NCI-H2081 treated with DMSO at 0.1 percent for 48 hours (cell line): ENCODE measurements at regions not wholly inside any gene's neighbourhood (a gene's known extent, or its start where the extent isn't known, plus 50 kb on each side); places are given as distances from the start of the nearest gene placed in this dataset.

ENCODE experiments used
- DNase-seq: peaks from one replicate; lab custom pipeline; 2025; lab: John Stamatoyannopoulos, UW

DNA sequence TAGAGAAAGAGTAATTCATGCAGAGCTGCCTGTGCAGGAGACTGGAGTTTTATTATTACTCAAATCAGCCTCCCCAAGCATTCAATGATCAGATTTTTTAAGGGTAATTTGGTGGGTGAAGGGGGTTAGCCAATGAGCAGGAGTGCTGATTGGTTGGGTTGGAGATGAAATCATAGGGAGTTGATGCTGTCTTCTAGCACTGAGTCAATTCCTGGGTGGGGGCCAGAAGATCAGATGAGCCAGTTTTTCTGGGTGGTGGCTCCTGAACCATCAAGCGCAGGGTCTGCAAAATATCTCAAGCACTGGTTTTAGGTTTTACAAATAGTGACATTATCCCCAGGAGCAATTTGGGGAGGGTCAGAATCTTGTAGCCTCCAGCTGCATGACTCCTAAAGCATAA, 312.8 kb upstream of the THSD7B start:
- DNase-seq = no peak

DNA sequence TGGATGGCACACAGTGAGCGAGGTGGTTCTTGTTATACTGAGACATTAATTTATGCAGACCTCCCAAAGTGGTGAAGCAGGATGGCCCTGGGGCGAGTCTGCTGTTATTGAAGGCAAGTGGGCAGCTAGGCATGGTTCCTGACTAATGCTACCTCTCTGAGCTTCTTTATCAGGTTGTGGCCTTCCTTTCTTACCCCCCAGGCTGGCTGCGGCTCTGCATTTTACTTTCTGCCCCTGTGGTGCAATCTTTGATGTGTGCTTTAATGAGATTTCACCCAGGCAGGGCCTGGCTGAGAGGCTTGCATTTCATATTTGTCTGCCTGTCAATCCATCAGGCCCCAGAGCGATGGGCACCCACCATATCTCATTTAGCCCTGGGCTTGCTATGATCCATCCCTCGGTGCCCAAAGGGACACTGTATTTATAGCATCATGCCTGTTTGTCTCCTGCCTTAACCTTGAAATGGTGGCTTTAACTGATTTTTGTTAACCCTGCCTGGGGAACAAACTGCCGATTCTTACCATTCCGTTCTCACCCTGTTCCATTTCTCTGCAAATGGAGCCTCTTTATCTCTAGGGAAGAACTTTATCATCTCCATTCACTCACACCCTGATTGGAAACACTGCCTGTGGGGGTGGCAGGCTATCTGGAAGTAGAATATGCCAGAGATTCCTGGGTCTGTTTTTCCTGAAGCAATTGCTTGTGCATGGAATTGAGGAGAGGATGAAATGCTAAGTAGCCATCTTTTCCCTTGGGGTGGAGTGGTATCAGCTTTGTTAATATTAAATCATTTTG, 316.2 kb upstream of the THSD7B start:
- no peak for DNase-seq

DNA sequence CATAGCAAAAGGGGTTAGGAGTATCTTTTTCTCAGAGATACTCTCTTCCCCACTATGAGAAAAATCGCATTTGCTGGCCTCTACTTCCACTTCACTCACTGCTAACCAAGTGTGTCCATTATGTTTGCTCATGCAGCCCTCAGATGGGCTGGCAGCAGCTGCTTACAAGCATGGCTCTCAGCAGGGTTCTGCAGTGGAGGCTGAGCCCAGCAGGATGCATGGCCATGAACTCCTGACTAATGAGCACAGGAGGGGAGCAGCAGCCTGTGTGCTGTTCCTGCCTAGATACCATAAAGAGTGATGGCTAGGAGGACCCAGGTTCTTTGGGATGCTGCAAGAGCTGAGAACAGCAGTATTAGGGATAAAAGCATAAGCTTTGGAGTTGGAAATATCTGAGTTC, 316.9 kb upstream of the THSD7B start:
- peak; percentile 35 for DNase-seq

DNA sequence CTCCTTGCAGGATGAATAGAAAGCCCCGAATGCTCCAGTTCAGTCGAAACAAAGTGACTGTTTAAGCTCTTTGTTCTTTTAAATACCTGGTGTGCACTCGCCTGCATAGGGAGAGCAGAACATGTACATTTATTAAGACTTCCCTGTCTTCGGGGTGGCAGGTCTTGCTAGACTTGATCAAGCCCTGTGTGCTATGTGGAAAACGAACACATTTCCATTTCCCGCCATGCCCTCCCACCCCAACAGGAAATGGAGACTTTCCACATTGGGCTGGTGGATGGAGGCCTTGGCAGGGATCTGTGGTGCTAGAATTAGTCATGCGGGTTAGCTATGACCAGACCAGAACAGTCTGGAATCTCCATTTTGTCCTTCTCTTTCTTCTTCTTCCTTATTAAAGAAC, 321.0 kb upstream of the THSD7B start:
- DNase-seq = no peak

DNA sequence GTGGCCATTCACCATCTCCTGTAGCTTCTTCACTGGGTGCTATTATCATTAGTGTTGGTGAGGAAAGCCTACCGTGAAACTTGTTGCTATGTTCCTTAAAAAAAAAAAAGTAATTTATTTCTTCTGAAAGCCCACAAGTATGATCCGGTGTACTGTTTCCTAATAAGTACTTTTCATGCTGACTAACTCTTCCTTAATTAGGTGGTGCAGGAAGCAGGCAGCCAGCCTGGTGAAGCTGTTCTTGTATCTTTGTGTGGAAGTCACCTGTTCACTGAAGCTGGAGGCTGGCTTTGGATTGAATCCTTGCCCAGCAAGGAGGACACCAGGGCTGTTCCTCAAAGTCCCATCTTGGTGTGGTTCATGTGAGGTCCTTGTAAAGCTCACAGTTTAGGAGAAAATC, 321.7 kb upstream of the THSD7B start:
- DNase-seq = no peak

DNA sequence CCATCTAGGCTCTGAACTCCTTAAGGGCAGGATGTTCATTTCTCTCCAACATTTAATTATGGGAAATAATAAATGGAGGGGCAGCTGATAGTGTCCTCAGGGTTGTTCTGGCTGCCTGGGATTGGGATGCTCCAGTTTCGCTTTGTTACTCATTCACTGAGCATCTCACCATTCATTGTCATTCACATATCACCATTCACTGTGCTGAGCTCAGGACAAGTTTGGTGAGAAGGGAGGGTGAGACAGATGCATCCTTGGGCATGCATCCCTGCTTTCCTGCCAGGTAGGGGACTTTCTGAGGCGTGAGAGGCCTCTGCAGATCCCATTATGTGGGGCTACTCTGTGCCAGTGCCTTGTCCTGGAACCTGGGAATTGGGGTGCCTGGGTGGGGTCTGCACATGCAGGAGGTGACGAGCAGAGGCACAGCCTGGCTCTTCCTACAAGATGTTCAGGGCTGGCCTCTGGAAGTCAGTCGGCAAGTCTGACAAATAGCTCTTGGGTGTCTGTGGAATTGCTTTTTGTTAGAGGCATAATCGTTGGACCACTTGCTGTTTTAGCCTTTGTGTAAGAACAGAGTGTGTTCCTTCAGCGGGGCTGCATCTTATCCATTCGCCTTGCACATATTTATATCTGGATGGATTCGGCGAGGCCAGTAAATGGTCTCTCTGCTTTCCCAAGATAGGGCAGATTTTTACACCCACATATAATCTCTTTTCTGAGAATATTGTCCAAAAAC, 323.2 kb upstream of the THSD7B start:
- no peak for DNase-seq

DNA sequence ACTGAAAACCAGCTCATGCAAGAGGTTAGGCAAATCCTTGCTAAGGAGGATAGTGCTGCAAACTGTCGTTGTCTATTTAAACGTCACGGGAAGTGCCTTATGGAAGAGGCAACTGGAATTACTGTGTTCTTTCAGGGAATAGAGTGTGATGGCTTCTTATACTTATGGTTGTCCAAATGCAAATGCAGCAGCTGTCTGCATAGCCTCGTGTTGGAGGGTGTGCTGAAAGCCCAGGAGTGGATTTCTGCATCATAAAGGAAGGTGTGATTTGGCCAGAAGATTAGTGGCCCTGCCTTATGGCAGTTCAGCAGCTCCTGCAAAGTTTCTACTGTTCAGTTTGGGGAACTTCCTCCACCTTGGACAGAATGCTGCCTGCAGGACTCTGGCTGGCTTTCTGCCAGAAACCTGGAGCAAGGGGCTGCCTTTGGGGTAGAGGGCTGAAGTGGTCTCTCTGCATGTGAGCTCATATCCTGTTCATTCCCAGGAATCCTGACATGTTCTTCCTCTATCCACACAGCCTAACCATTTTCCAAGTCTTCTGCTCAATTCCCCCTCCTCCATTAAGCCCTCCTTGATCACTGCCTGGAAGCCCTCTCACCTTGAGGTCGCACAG, 321.2 kb upstream of the CXCR4 start:
- no peak for DNase-seq

DNA sequence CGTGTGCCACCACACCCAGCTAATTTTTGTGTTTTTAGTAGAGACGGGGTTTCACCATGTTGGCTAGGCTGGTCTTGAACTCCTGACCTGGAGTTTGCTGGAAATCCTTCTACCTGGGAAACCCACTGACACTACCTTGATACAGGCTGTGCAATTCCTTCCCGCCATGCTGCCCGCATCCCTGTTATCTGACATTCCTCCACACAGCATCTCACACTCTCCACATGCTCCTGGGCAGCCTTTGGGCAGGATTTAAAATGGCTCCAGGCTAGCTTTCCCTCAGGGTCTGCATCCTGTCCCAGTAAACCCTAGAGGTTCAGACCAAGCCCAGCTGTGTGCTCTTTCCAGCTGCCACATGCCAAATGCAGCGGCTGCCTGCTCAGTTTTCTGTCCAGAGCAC, 319.5 kb upstream of the CXCR4 start:
- DNase-seq = no peak

DNA sequence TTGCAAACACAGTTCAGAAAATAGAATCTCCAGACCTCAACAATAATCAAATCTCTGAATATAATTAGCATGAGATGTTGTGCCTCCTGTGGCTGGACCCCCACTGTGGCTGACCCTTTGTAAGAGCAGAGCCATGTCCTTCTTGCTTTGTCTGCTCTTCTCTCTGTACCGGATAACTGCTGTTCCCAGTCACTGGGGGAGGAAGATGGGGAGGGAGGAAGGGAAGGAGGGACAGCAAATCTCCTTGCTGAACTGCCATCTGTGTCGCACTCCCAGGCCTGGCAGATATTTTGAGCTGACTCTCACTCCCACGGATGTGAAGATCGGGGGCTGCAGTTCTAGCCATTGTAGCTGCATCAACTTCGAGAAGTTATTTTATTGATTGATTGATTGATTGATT, 319.0 kb upstream of the CXCR4 start:
- DNase-seq = no peak

DNA sequence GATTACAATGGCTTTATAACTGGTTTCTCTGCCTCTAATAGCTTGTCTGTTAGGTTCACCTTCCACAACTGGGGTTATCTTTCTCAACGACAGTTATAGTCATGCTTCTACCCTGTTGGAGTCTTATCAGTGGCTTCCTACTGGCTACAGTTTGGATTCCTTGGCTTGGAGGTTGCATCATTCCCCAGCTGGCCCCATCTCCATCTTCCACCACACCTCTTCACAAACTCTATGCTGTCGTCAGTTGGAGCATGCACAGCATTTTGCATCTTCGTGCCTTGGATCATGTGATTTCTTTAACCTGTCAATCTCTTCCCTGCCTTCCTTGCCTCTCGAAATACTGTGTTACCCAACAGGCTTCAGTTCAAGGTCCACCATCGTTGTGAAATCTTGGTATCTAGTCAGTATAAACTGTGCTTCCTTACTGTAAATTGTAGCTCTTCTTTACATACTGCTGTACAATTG, 316.3 kb upstream of the CXCR4 start:
- DNase-seq = no peak

DNA sequence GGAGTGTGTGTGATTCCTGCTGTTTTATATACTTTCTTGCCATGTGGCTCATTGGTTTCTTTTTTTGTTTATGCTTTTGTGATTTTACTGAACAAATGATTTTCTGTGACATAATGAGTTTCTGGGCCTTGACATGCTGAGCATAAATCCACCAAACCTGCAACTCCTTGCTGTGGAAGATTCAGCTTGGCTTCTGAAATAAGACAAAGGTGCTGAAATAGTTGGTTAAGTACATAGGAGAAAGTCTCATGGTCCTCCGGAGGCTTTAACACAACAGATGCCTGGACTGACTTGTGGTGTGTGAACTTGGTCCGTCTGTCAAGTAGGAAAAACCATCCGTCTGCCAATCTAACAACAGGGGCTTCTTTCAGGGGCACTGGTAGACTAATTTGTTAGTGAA, 315.3 kb upstream of the CXCR4 start:
- no peak for DNase-seq

DNA sequence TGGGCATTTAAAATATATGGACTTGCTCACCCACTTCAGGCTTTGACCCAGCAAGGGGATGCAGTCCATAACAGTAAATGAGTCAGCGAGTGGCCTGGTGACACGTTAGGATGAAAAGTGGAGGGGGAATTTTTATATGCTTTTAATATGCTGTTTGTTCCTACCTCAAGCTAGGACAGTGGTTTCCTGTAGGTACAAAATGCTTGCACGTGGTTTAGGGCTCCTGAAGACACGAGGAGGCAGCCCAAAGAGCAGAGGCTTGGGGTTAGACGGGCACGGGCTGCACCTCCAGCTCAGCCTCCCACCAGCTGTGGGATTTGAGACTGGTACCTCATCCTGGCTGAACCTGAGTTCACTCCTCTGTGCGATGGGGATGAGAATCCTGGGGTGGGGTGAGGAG, 306.2 kb upstream of the CXCR4 start:
- no peak for DNase-seq

DNA sequence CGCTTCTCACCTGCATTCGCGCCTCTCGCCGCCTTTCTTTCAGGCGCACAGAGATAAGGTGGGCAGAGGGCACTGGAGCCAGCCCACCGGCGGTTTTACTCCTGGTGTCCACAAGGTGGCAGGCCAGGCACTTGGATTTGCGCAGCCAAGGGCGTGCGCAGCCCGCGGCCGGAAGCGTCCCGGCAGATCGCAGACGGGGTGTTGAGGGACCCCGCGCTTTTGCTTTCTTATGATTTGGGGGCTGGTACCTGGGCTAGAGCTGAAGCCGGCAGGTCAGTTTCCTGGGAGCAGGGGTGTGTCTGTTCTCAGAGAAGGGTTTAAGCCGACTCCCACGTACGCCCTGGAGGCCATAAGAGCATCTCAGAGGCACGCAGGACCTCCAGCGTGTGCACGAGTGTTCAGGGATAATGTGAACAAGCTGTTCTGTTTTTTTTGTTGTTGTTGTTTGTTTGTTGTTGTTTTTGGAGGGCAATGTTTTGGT, 305.6 kb upstream of the CXCR4 start:
- DNase-seq = peak; percentile 37

DNA sequence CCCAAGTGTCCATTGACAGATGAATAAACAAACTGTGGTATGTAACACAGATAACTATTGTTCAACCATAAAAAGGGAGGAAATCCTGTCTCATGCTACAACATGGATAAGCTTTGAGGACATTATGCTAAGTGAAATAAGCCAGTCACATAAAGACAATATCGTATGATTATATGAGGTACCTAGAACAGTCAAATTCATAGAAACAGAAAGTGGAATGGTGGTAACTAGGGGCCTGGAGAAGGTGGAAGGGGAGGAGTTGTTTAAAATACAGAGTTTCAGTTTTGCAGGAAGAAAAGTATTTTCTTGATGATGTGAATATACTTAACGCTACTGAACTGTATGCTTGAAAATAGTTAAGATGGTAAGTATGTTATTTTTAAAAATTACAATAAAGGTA, 304.6 kb upstream of the CXCR4 start:
- no peak for DNase-seq

DNA sequence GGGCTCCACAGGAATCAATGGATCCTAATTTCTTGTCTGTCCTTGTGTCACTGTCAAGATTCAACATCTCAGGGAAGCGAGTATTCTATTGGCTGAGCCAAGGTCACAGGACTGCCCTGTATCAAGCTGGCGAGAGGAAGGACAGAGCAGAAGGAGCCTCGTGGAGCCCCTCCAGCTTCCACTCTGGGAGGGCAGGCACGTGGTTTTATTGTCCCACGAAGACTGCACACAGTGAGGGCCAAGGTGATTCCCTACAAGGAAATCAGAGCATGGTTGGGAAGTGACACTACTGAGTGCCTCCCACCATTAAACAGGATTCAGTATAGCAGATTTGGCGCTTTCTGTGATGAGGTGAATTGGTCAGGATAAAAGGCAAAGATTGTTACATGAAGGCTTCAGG, 302.4 kb upstream of the CXCR4 start:
- no peak for DNase-seq

DNA sequence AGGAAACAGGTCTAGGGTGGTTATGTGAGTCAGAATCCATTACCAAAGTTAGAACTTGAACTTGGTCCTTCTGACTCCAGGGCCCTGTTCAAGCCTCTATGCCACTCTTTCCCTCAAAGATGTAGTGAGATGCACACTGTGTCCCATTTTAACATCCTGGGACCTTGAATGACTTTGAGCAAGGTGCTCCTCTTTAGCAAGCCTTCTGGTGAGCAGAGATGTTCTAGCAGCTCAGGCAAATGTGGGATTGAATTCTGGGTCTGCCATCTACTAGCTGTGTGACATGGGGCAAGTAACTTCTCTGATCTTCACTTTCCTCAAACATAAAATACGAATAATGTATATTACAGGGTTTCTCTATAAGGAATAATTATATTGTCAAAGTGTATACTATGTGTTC, 294.0 kb upstream of the CXCR4 start:
- DNase-seq = no peak

DNA sequence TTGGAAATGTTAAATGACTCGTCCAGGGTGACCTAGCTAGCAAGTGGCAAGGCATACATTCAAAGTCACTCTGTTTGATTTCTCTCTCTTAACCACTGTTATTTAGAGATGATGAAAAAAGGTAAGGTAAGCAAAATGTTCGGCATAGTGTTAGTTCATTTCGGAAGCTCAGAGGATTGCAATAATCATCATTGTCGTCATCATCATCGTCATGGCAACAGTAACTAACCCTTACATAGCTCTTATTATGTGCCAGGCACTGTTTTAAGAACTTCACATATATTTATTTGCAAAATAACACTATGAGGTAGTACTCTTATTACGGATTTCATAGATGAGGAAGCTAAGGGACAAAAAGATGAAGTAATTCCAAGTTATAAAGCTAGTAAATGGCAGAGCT, 292.7 kb upstream of the CXCR4 start:
- no peak for DNase-seq

DNA sequence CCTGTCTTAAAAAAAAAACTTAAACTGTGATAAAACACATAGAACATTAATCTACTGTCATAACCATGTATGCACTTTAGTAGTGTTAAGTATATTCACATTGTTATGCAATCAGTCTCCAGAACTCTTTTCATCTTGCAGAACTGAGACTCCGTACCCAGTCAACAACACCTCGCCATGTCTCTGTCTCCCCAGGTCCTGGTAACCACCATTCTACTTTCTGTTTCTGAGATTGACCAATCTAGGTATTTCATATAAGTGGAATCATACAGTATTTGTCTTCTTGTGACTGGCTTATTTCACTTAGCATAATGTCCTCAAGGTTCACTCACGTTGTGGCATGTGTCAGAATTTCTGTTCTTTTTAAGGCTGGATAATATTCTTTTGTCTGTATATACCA, 290.8 kb upstream of the CXCR4 start:
- DNase-seq = no peak

DNA sequence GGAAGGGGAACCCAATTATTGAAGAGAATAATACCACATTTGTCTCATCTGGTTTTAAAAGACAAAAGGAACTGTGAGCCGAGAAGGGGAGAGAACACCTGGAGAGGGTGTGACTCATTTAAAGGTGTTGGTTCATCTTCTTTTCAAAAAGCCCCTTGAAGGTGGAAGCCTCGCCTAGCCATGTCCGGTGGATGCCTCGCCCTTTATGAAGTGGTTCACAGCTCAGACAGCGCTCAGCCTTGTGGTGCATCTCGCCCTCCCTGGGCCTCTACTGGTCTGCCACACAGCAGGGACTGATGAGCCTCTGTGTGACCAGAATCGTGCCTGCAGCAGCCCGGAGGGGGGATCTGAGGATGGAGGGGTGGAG, 290.0 kb upstream of the CXCR4 start:
- DNase-seq = no peak

DNA sequence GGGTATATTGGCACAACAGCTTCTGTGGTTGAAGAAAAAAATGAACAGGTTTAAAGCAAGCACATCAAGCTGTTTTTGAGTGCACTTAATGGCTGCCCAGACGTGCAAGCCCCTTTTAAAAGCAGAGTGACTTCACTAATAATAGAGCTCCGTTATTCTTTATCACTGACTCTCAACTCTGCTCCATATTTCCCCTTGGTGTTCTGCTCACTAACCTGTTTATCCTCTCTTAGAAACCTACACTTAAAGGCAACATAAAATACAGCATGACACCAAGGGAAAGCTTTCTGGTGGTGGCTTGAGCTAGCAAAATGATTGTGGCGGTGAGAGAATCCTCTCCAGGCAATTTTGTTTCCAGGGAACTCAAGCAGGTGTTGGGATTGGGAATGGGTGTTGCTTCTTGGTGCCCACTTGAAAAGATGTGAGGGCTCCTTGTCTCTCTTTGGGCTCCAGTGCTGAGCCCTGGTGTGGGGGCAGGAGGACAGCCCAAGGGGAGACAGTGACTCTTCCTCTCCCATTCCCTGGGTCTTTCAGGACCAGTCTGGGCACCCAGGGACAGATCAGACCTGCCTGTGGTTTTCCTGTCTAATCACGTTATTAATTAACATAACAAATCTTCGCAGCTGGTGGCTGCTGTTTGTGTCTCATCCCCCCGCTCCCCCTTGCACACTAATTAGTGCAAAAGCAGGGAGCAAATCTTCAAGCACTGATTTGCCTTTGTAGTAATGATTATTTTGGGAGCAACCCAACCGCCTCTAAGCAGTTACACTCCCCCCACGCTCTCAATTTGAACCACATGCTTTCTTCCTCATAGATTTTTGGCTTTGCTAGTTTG, 289.4 kb upstream of the CXCR4 start:
- DNase-seq = no peak

DNA sequence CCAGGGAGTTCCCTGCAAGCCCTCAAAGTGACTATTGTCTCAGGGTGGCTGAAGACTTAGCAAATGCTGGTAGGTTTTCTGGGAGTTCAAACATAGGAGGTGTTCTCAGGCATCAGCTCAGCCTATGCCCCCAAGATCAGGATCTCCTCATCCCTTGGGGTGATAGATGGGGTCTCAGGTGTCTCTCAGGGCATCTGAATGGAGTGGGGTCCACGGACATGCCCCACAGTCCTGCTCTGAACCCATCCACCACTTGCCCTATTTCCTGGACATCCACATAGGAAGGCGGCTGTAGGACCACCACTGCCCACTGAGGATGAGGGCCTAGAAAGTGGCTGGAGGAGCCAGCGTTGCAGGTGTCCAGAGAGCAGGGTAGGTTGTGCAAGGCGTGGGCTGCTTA, 287.0 kb upstream of the CXCR4 start:
- DNase-seq = no peak

DNA sequence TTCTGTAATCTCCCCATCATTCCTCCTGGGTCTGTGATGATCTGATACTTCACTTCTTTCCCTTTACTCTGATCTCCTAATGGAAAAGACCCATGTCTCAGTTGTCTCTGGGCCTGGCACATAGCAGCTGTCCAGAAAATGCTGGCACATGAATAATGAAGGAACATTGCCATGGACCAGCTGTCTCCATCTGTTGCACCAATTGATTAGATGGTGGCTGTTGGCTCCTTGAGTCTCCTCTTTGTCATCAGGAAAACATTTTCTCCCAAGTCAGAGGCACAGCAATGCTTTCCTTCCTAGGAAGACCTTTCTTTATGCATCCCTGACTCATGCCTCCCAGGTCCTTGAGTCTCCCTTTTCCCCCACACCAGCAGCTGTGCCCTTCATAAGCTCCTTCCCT, 286.2 kb upstream of the CXCR4 start:
- no peak for DNase-seq
